ENCODE measurements at regions not wholly inside any gene's neighbourhood (a gene's known extent, or its start where the extent isn't known, plus 50 kb on each side); places are given as distances from the start of the nearest gene placed in this dataset.

- no peak for TF ChIP-seq POLR2A (IDR thresholded peaks at IDR 0.05)
- TF ChIP-seq CTCF (IDR thresholded peaks at IDR 0.05), result no peak
Measured at GRCh38 chr17:55842405-55843158, 91.7 kb downstream of the PCTP start.
